ENCODE measurements at regions not wholly inside any gene's neighbourhood (a gene's known extent, or its start where the extent isn't known, plus 50 kb on each side); places are given as distances from the start of the nearest gene placed in this dataset.

- no peaks in the 10 kb centered on the region for H3K4me1 ChIP-seq (ENCODE audit: insufficient read depth, low read length, poor library complexity, severe bottlenecking)
- POLR2A ChIA-PET: interaction anchor here (0.8 kb wide), 2 partner anchors 9 to 11 kb away, joined by 3 read pairs; no protein-coding TSS in a partner anchor
- no peak for DNase-seq (ENCODE audit: low spot score)
- peaks cover 22% of the 10 kb centered on the region; the same call in 1 of the 2 replicates for H3K9me3 ChIP-seq (ENCODE audit: low read length)
- TF ChIP-seq EZH2phosphoT487 (IDR thresholded peaks at IDR 0.05; ENCODE audit: borderline replicate concordance, low read depth, low read length): no peak
- TF ChIP-seq CTCF (conservative IDR thresholded peaks at IDR 0.05; ENCODE audit: low read length): no peak
- H4K20me1 ChIP-seq (ENCODE audit: insufficient read depth, low read length): no peaks in the 10 kb centered on the region
- no peak overlapping the region for H3K27ac ChIP-seq (ENCODE audit: low read depth, low read length, poor library complexity, severe bottlenecking)
- H3K9me2 ChIP-seq (ENCODE audit: insufficient read depth, low read length): no peaks in the 10 kb centered on the region
- H3K36me3 ChIP-seq (ENCODE audit: insufficient read depth, low read length): no peaks in the 10 kb centered on the region
- no peak overlapping the region for H2AFZ ChIP-seq (ENCODE audit: low read length)
- no TSS peak for BruUV-seq (replicated peaks)
- CTCF ChIA-PET (ENCODE audit: unreplicated experiment): no interaction called here
- no peak overlapping the region for H3K4me2 ChIP-seq (ENCODE audit: low read length)
- intact Hi-C loops (cut with micrococcal nuclease; ENCODE audit: unreplicated experiment): no loop called here
- H3K4me3 ChIP-seq (ENCODE audit: low read depth, low read length, poor library complexity, severe bottlenecking): no peak overlapping the region
- H3K79me2 ChIP-seq (ENCODE audit: insufficient read depth, low read depth, low read length): no peaks in the 10 kb centered on the region
Measured at GRCh38 chr2:189937691-189938090, 124.8 kb downstream of the MSTN start.

- Histone ChIP-seq H3K4me1 (ENCODE audit: insufficient read depth, low read length, poor library complexity, severe bottlenecking) (no peaks in the 10 kb centered on the region), H3K9me3 (ENCODE audit: low read length) (no peaks in the 10 kb centered on the region), H3K27ac (ENCODE audit: low read depth, low read length, poor library complexity, severe bottlenecking) (no peak overlapping the region), H4K20me1 (ENCODE audit: insufficient read depth, low read length) (no peaks in the 10 kb centered on the region), H3K79me2 (ENCODE audit: insufficient read depth, low read depth, low read length) (no peaks in the 10 kb centered on the region), H3K9me2 (ENCODE audit: insufficient read depth, low read length) (no peaks in the 10 kb centered on the region), H3K36me3 (ENCODE audit: insufficient read depth, low read length) (no peaks in the 10 kb centered on the region), H3K4me3 (ENCODE audit: low read depth, low read length, poor library complexity, severe bottlenecking) (no peak overlapping the region), H3K4me2 (ENCODE audit: low read length) (no peak overlapping the region), H2AFZ (ENCODE audit: low read length) (no peak overlapping the region)
- TF ChIP-seq CTCF (conservative IDR thresholded peaks at IDR 0.05; ENCODE audit: low read length): no peak
- TF ChIP-seq EZH2phosphoT487 (IDR thresholded peaks at IDR 0.05; ENCODE audit: borderline replicate concordance, low read depth, low read length): no peak
- POLR2A ChIA-PET: interaction anchor here (0.7 to 1.0 kb wide), 2 partner anchors 33 to 277 kb away, joined by 3 to 5 read pairs; no protein-coding TSS in a partner anchor
- CTCF ChIA-PET (ENCODE audit: unreplicated experiment): no interaction called here
- DNase-seq (ENCODE audit: low spot score): no peak
- intact Hi-C loops (cut with micrococcal nuclease; ENCODE audit: unreplicated experiment): no loop called here
- no TSS peak for BruUV-seq (replicated peaks)
Measured at GRCh38 chr2:189933911-189934399, 128.6 kb downstream of the MSTN start.

- intact Hi-C loops (cut with micrococcal nuclease; ENCODE audit: unreplicated experiment): no loop called here
Measured at GRCh38 chr2:189933041-189933440, 129.5 kb downstream of the MSTN start.

More at GRCh38 chr2:189933041-189933440, 129.5 kb downstream of the MSTN start:
- TF ChIP-seq CTCF (conservative IDR thresholded peaks at IDR 0.05; ENCODE audit: low read length): no peak
- TF ChIP-seq EZH2phosphoT487 (IDR thresholded peaks at IDR 0.05; ENCODE audit: borderline replicate concordance, low read depth, low read length): no peak
- H3K27ac ChIP-seq (ENCODE audit: low read depth, low read length, poor library complexity, severe bottlenecking): no peak overlapping the region
- no peaks in the 10 kb centered on the region for H4K20me1 ChIP-seq (ENCODE audit: insufficient read depth, low read length)
- no peak overlapping the region for H3K4me3 ChIP-seq (ENCODE audit: low read depth, low read length, poor library complexity, severe bottlenecking)
- H2AFZ ChIP-seq (ENCODE audit: low read length): no peak overlapping the region
- no peak for DNase-seq (ENCODE audit: low spot score)
- ChIA-PET POLR2A (interaction anchor here (1.0 kb wide), 1 partner anchor 34 kb away, joined by 3 read pairs; no protein-coding TSS in a partner anchor), CTCF (ENCODE audit: unreplicated experiment) (no interaction called here)
- no TSS peak for BruUV-seq (replicated peaks)
- H3K4me2 ChIP-seq (ENCODE audit: low read length): no peak overlapping the region
- no peaks in the 10 kb centered on the region for H3K4me1 ChIP-seq (ENCODE audit: insufficient read depth, low read length, poor library complexity, severe bottlenecking)
- H3K9me3 ChIP-seq (ENCODE audit: low read length): no peaks in the 10 kb centered on the region
- no peaks in the 10 kb centered on the region for H3K36me3 ChIP-seq (ENCODE audit: insufficient read depth, low read length)
- H3K79me2 ChIP-seq (ENCODE audit: insufficient read depth, low read depth, low read length): no peaks in the 10 kb centered on the region
- no peaks in the 10 kb centered on the region for H3K9me2 ChIP-seq (ENCODE audit: insufficient read depth, low read length)

All from OCI-LY7 (cell line).